ENCODE measurements at regions not wholly inside any gene's neighbourhood (a gene's known extent, or its start where the extent isn't known, plus 50 kb on each side); places are given as distances from the start of the nearest gene placed in this dataset.
"Not testable (repeated sequence)": the region's sequence is repeated elsewhere in the genome, so short reads cannot be mapped to it uniquely, and the experiment has no call there.

DNA sequence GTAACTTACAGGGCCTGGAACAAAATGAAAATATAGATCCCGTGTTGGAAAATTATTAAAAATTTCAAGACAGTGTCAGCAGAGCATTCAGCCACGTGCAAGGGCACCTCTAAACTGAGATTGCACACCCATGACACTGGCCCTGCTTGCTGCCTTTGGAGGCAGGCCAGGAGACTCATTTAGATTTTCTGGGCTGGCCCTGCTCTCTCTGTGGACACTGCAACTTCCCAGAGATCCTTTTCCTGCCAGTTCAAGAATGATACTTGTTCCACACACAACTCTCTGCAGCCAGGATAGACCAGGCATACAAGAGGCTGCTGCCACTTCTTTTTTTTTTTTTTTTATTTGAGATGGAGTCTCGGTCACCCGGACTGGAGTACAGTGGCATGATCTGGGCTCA is 56.7 kb upstream of the PTPRJ start:
- Histone ChIP-seq H3K4ac (ENCODE audit: low read depth, low read length) (no peak overlapping the region), H3K9ac (ENCODE audit: extremely low read depth, insufficient read length, low read length) (no peak overlapping the region), H3K14ac (ENCODE audit: insufficient read depth, low read length) (no peak overlapping the region), H3K23me2 (ENCODE audit: insufficient read length, low read depth, low read length, poor library complexity, severe bottlenecking) (no peaks in the 10 kb centered on the region), H3K79me2 (ENCODE audit: insufficient read depth, low read length) (no peaks in the 10 kb centered on the region), H3K18ac (ENCODE audit: insufficient read length, low read depth, low read length) (no peak overlapping the region), H2BK15ac (ENCODE audit: low read depth, low read length) (no peak overlapping the region), H2AFZ (ENCODE audit: low read length) (no peak overlapping the region), H3K56ac (ENCODE audit: insufficient read length, low read depth, low read length) (no peak overlapping the region), H3K79me1 (ENCODE audit: insufficient read depth, low read depth, low read length, poor library complexity, severe bottlenecking) (no peaks in the 10 kb centered on the region), H2BK120ac (ENCODE audit: low read depth, low read length, poor library complexity, severe bottlenecking) (no peak overlapping the region), H2BK5ac (ENCODE audit: insufficient read length, low read length) (no peak overlapping the region), H3K23ac (ENCODE audit: insufficient read length, low read depth, low read length) (no peak overlapping the region), H3T11ph (ENCODE audit: low read length) (no peak overlapping the region), H2AK5ac (ENCODE audit: insufficient read length, low read length) (no peak overlapping the region), H4K20me1 (ENCODE audit: control insufficient read depth, insufficient read depth, insufficient read length) (no peaks in the 10 kb centered on the region), H2BK20ac (ENCODE audit: low read depth, low read length, poor library complexity, severe bottlenecking) (no peak overlapping the region), H4K8ac (replicated peaks; ENCODE audit: insufficient read length, low read depth, low read length) (no peak overlapping the region), H3K9me3 (ENCODE audit: control insufficient read depth, low read depth, low read length) (no peaks in the 10 kb centered on the region), H3K4me2 (ENCODE audit: insufficient read depth, insufficient read length, low read length) (no peak overlapping the region), H3K4me1 (ENCODE audit: insufficient read depth, low read length) (no peaks in the 10 kb centered on the region; the same call in 1 of the 2 replicates), H4K91ac (ENCODE audit: insufficient read length, low read depth, low read length) (no peak overlapping the region), H3K27me3 (ENCODE audit: insufficient read depth, low read length) (no peaks in the 10 kb centered on the region), H2BK12ac (ENCODE audit: insufficient read length, low read depth, low read length) (no peak overlapping the region), H4K5ac (ENCODE audit: insufficient read length, low read depth, low read length) (no peak overlapping the region), H3K27ac (ENCODE audit: insufficient read length, low read depth, low read length) (no peak overlapping the region)
- H3K9me3 Mint-ChIP-seq: no peaks in the 10 kb centered on the region
- TF ChIP-seq, protein P1, sequence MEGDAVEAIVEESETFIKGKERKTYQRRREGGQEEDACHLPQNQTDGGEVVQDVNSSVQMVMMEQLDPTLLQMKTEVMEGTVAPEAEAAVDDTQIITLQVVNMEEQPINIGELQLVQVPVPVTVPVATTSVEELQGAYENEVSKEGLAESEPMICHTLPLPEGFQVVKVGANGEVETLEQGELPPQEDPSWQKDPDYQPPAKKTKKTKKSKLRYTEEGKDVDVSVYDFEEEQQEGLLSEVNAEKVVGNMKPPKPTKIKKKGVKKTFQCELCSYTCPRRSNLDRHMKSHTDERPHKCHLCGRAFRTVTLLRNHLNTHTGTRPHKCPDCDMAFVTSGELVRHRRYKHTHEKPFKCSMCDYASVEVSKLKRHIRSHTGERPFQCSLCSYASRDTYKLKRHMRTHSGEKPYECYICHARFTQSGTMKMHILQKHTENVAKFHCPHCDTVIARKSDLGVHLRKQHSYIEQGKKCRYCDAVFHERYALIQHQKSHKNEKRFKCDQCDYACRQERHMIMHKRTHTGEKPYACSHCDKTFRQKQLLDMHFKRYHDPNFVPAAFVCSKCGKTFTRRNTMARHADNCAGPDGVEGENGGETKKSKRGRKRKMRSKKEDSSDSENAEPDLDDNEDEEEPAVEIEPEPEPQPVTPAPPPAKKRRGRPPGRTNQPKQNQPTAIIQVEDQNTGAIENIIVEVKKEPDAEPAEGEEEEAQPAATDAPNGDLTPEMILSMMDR (conservative IDR thresholded peaks at IDR 0.05): no peak
- no CpG with 5 or more reads among the region's 4 CpGs for WGBS (ENCODE audit: extremely low coverage, insufficient read length, low lambda C conversion rate)
- peaks cover 14 to 16% of the 10 kb centered on the region in 2 experiments for H3K4me1 Mint-ChIP-seq
- DNase-seq: no peak
- no peak overlapping the region for H3K27ac Mint-ChIP-seq
- no peaks in the 10 kb centered on the region for H3K36me3 Mint-ChIP-seq (ENCODE audit: insufficient read depth in 1 of 3, low read depth in 3 of 3)
- no peak overlapping the region for H3K4me3 Mint-ChIP-seq
- H3K27me3 Mint-ChIP-seq (ENCODE audit: low read depth): no peaks in the 10 kb centered on the region

DNA sequence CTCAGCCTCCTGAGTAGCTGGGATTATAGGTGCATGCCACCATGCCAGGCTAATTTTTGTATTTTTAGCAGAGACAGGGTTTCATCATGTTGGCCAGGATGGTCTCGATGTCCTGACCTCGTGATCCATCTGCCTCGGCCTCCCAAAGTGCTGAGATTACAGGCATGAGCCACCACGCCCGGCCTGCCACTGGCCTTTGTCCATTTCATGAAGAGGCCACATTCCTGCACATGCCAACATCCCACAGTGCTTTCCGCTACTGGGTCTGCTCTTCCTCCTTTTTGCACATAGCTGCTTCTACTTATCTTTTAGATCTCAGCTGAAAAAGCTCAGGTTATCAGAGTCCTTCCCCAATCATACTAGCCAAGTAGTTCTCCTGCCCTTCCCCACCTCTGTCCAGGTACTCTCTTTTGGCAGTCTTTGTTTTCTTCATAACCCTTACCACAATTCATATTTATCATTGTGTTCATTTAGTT is 59.2 kb upstream of the PTPRJ start:
- H2BK5ac ChIP-seq (ENCODE audit: insufficient read length, low read length); H2BK15ac ChIP-seq (ENCODE audit: low read depth, low read length); H2AK5ac ChIP-seq (ENCODE audit: insufficient read length, low read length); H3K4ac ChIP-seq (ENCODE audit: low read depth, low read length); H2AFZ ChIP-seq (ENCODE audit: low read length); H2BK12ac ChIP-seq (ENCODE audit: insufficient read length, low read depth, low read length); H3K9me3 ChIP-seq (ENCODE audit: control insufficient read depth, low read depth, low read length); H3K4me1 ChIP-seq (ENCODE audit: insufficient read depth, low read length); H2BK20ac ChIP-seq (ENCODE audit: low read depth, low read length, poor library complexity, severe bottlenecking); H3K4me2 ChIP-seq (ENCODE audit: insufficient read depth, insufficient read length, low read length); H2BK120ac ChIP-seq (ENCODE audit: low read depth, low read length, poor library complexity, severe bottlenecking); H3T11ph ChIP-seq (ENCODE audit: low read length); H4K8ac ChIP-seq (replicated peaks; ENCODE audit: insufficient read length, low read depth, low read length); H3K36me3 Mint-ChIP-seq (ENCODE audit: insufficient read depth in 1 of 3, low read depth in 3 of 3); H4K20me1 ChIP-seq (ENCODE audit: control insufficient read depth, insufficient read depth, insufficient read length); H4K5ac ChIP-seq (ENCODE audit: insufficient read length, low read depth, low read length); H3K4me3 Mint-ChIP-seq; H3K27ac ChIP-seq (ENCODE audit: insufficient read length, low read depth, low read length); H3K23ac ChIP-seq (ENCODE audit: insufficient read length, low read depth, low read length); H3K79me2 ChIP-seq (ENCODE audit: insufficient read depth, low read length); H3K56ac ChIP-seq (ENCODE audit: insufficient read length, low read depth, low read length); H3K9me3 Mint-ChIP-seq; H3K79me1 ChIP-seq (ENCODE audit: insufficient read depth, low read depth, low read length, poor library complexity, severe bottlenecking); H3K9ac ChIP-seq (ENCODE audit: extremely low read depth, insufficient read length, low read length); H4K91ac ChIP-seq (ENCODE audit: insufficient read length, low read depth, low read length); H3K27me3 Mint-ChIP-seq (ENCODE audit: low read depth); H3K27me3 ChIP-seq (ENCODE audit: insufficient read depth, low read length); H3K18ac ChIP-seq (ENCODE audit: insufficient read length, low read depth, low read length); H3K14ac ChIP-seq (ENCODE audit: insufficient read depth, low read length); H3K23me2 ChIP-seq (ENCODE audit: insufficient read length, low read depth, low read length, poor library complexity, severe bottlenecking); DNase-seq: not testable (repeated sequence)
- H3K27ac Mint-ChIP-seq: peak overlapping the region in 1 of 3 experiments; percentile 33; a peak in 1 of 7 replicates
- H3K4me1 Mint-ChIP-seq: peaks cover 24 to 25% of the 10 kb centered on the region in 2 experiments
- WGBS (ENCODE audit: extremely low coverage, insufficient read length, low lambda C conversion rate): no CpG with 5 or more reads among the region's 6 CpGs

Measured in H9 (cell line).